HG02840 (cell line): ENCODE measurements at regions not wholly inside any gene's neighbourhood (a gene's known extent, or its start where the extent isn't known, plus 50 kb on each side); places are given as distances from the start of the nearest gene placed in this dataset.
"Not testable (repeated sequence)": the region's sequence is repeated elsewhere in the genome, so short reads cannot be mapped to it uniquely, and the experiment has no call there.

Source experiments
- ATAC-seq: cut with Tn5 transposase; IDR thresholded peaks from one replicate; pipeline ENCODE4 v1.9.1; 2021; ENCODE audit warnings: mild to moderate bottlenecking, moderate library complexity, moderate number of reproducible peaks; ENCODE audit not compliant: unreplicated experiment, low FRiP score

DNA sequence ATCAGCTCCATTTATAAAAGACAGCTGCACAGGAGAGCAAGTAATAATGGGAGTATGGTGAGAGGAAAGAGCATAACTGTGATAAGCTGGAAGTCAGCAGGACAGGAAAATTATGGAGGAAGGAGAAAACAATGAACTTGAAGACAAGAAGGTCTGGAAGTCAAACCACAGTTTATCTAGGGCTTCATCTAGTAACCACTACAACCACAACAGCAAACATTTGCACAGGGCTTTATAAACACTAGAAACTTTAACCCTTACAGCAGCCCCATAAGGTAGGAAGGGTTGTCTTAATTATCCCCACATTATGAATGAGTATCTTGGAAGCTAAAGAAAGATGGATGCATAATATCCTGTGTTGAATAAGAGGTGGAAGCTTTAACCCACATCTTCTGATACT is 820.8 kb downstream of the IGSF11 start:
- ATAC-seq: no peak

DNA sequence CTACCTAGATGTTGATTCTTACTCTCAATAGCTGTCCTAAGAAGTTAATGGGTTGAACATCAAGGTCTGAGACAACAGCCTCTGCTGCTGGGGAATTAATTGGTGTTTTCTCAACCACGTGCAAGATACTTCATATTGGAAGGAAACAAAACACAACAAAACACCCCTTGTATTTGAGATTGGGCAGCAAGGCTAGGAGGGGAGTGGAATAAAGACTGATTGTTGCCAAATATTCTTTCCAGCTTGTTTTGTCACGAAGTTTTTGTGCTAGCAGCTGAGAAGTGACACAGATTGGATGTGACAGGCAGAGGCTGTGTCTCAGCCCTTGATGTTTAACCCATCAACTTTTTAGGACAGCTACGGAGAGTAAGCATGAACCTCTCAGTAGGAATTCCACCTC is 808.4 kb downstream of the IGSF11 start:
- no peak for ATAC-seq

DNA sequence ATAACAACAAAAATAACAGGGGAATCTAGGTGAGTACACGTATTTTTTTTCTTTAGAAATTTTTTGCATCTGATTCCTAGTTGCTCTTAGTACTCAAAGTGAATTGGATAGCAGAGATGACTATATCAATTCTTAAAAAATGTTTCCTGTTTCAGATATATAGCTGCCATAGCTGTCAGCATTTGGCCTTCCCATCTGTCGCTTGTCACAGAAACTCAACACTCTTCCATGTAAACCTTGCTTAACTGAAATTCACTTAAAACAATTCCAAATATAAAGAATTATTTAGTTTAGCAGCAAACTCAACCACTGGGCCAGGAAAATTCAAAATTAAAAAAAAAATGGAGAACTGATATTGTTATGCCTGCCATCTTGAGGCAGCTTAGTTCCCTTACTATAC is 807.5 kb downstream of the IGSF11 start:
- ATAC-seq: no peak

DNA sequence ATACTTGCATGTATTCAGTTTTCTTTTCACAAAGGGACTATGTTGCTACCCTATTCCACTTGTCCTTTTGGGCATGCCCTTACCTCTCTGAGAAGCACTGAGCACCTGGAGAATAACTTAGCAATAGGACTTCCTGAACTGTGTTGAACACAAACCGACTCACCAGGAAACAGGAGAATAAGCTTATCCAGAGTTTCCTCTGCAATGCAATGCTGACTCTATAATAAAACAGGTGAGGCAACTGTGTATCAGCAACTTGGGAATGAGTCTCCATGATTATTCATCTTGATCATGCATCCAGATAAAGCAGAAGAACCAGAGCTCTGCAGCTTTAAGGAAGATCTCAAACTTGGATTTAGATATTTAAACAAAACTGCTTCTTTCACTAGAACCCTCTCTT is 806.5 kb downstream of the IGSF11 start:
- no peak for ATAC-seq

DNA sequence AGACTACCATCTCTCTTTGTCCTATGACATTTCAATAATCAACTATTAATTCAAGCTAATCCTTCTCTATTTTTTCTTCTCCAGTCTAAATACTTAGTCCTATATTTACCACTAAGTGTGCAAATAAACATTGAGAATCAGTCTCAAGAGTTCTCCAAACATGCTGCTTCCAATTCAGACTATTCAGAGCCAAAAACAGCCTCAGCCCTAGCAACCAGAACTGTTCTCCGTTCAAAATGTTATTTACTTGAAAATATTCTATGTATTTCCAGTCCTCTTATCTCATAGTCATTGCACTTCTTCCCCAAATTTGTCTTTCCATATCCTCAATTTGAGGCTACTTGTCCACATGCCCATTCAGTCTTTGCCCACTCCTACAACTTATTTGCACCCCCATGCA is 805.5 kb downstream of the IGSF11 start:
- no peak for ATAC-seq

DNA sequence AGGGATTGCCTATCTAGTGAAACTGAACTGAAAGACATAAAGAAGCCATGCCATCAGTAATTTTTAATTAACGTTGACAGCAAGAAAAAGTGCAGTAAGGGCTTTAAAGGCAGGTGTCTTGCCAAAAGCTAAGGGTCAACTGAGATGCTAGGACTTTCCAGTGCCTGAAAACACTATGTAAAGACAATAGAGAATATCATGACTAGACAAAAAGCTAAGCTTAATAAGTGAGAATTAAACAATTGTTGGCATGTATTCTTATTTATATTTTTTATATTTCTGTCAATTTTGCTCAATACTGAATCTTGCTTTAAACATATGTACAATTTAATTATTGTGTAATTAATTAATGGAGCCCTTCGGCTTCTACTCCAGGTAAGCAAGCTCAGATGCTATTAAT is 803.1 kb downstream of the IGSF11 start:
- ATAC-seq: no peak

DNA sequence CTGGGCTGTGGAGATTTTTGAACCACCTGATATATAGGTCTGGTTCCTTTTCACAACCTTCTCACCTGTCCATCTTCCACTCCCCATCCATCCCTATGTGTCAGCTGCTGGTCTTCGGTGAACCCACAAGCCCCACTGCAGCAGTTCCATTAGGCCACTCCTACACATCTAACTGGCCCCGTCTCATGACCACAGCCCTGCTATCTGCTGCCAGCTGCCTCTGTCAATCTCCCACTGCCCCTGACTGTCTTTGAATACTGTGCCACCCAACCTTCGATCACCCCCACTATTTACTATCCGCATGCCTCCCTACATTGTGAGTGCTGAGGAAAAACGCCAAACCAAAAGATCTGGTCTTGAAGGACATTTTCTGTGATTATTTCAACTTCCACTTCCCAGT is 795.4 kb downstream of the IGSF11 start:
- no peak for ATAC-seq

DNA sequence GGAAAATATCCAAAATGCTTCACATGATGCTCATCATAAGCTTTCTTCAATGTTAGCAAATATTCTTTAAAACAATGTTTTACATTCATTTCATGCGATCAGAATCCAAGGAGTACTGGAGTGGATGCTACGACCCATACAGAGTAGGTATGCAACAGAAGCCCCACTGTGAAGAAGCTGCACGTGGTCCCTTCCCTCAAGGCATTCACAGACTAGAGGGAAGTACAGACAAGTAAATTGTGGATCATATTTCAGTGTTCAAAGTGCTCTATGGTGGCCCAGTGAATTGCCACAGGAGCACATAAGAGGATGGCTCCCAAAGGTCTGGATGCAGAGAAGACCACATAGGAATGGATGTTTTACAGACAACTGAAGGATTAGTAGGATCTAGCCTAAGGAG is 789.9 kb downstream of the IGSF11 start:
- ATAC-seq: no peak

DNA sequence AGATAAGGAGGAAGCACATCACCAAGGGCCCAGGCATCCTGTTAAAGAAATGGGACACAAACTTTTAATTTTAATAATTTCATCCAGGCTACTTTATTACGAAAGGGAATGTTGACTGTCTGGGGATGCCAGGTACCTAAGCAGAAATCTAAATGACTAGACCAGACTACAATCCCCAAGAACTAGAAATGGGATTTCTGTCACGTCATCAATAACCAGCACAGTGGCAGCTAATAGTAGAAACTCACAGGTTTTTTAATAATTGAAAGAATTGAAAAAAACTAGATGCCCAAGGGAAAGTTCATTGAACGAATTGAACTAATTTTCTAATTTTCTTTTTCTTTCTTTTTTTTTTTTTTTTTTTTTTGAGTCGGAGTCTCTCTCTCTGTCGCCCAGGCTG is 789.3 kb downstream of the IGSF11 start:
- no peak for ATAC-seq

DNA sequence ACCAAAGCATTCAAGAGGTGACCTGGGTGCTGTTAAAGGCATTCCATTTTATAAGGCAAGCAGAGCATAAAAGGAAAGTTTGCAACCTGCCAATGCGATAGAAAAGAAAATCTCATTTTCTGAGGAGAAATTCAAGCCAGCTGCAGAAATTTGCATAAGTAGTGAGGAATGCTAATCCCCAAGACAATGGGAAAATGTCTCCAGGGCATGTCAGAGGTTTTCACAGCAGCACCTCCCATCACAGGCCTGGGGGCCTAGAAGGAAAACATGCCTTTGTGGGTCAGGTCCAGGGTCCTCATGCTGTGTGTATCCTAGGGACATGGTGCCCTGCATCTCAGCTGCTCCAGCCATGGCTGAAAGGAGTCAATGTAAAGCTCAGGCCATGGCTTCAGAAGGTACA is 775.8 kb downstream of the IGSF11 start:
- ATAC-seq: not testable (repeated sequence)

DNA sequence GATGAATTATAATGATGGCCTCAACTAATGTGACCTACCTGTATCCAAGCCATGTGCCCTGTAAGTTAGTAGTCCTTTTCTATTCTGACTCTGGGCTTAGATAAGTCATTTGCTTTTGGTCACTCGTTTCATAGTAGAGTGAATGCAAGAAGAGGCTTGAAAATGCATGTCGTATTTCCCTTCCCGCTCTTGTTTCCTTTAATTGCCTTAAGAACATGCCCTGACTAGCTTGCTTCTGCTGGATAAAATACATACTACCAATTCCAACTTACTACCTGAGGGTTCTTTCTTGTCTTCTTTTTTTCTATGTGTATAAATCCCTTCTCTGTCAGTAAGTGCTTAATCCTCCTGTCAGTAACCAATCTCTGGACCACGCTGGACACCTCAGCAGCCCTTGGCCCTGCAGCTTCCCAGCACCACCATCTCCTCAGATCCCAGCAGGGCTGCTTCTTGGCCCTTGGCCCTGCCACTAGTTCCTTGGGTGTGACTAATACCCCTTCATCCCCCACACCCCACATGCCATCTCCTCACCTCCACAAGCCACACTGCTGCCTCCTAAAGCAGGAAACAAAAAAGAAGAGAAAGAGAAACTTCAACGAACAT is 771.7 kb downstream of the IGSF11 start:
- ATAC-seq: no peak

DNA sequence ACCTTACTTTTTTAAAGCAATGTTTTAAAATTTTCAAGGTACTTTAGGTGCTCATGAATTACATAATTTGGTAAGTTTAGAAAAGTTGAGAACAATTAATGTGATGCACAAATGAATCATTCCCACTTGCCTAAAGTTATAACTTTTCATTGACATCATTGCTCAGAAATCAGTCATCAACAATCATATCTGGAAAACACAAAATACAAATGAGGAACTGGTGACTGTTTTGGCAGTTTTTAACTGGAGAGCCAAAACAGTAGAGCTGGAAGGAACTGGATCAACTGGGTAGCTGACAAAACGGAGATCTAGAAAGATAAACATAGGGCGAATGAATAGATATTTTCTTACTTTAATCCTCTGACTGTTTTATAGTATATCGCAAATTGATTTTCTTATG is 767.1 kb downstream of the IGSF11 start:
- ATAC-seq: no peak

DNA sequence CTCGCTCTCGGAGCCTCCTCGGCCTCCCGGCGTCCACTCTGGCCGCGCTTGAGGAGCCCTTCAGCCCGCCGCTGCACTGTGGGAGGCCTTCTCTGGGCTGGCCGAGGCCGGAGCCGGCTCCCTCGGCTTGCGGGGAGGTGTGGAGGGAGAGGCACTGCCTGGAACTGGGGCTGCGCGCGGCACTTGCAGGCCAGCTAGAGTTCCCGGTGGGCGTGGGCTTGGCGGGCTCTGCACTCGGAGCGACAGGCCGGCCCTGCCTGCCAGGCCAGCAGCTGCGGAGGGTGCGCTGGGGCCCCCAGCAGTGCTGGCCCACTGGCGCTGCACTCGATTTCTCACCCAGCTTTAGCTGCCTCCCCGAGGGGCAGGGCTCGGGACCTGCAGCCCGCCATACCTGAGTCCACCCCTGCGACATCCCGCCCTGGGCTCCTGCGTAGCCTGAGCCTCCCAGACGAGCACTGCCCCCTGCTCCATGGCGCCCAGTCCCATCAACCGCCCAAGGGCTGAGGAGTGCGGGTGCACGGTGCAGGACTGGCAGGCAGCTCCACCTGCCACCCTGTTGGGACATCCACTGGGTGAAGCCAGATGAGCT is 765.0 kb downstream of the IGSF11 start:
- no peak for ATAC-seq

DNA sequence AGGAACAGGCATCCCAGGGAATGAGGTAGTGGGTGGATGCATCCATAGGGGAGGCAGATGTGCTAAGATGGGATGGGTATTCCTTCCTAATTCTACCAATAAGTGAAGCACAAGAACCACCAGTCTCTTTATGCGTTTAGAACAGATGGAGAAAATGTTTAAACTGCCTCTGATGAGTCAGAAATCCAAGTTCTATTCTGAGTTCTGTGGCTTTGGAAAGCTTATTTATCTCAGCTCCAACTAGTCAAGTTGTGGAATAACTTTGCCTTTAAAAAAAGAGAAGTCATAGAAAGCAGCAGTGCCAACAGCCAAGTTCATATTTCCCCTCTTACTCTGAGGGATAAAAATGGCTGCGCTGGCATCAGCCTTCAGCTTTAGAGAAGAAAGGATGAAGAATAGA is 761.7 kb downstream of the IGSF11 start:
- no peak for ATAC-seq

DNA sequence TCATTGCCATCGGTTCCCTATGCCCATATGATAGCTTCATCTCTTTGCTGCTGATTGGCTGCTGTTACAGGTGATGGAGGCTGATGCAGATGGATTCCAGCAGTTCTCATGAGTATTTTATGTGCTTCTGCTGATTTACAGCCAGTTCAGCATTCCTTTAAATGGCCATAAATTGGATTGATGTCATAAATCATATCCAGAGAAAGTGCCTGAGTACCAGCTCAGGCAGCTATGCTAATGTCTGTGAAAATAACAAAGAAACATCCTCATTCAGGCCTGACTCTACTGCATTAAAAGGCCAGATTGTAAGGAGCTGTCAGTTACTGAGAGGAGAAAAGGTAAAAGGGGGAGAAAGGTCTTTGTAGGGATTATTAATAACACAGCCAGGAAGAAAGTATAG is 756.8 kb downstream of the IGSF11 start:
- no peak for ATAC-seq

DNA sequence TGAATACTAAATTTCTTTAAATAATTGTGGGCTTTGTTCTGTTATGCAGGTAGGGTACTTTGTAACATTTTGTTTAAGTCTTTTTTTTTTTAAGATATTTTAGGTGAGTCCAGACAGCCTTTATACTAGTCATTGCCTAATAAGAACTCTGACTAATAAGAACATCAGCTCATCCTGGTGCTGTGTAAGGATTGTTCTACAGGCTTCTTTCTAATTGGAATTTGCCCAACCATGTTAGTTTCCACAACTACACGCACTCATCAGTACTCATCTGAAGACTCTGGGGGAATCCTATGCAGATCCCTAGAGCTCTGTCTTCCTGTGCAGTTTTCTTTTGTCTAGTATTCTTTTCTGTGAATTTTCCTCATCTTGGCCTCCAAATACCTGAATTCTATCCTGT is 741.8 kb downstream of the IGSF11 start:
- no peak for ATAC-seq

DNA sequence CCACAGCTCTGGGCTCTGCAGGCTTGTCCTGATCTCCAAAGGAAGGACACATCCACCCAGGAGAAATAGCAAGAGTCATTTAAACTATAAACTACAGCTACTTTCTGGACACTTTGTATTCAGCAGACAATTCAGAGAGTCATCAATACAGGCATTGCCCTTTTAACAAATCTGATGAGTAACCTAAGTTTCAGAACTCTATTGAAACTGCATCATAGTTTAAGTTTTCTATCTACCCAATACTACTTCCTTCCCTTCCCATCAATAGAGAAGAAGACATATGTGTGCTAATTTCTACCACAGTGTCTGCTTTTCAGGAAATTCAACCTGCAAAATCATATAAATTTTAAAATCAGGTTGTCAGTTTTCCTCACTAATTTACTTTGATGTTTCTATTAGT is 736.5 kb downstream of the IGSF11 start:
- no peak for ATAC-seq

DNA sequence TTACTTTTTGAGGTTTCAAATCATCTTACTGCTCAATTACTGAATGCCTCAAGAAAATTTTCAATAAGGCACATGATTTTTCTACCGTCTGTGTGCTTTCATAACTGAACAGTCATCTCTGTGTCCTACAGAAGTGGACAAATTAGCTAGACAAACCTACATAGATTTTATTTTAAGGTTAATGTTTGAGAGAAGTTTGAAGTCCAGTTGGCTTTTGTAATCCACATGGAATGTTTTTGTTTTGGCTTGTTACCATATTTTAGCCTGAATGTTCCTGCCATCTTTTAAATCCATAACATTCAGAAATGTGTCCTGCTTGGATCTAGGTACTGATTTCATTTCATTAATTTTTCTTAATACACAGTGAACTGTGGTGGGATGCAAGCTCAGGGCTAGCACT is 730.1 kb downstream of the IGSF11 start:
- no peak for ATAC-seq

DNA sequence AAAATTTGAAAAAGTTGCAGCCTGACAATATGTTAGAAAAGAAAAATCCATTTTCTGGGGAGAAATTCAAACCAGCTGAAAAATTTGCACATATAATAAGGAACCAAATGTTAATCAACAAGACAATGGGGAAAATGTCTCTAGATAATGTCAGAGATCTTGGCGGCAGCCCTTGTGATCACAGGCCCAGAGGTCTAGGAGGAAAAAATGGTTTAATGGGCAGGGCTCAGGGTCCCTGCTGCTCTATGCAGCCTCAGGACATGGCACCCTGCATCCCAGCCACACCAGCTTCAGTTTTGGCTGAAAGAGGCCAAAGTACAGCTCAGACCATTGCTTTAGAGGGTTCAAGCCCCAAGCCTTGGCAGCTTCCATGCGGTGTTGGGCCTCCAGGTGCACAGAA is 701.9 kb downstream of the IGSF11 start:
- ATAC-seq: no peak

DNA sequence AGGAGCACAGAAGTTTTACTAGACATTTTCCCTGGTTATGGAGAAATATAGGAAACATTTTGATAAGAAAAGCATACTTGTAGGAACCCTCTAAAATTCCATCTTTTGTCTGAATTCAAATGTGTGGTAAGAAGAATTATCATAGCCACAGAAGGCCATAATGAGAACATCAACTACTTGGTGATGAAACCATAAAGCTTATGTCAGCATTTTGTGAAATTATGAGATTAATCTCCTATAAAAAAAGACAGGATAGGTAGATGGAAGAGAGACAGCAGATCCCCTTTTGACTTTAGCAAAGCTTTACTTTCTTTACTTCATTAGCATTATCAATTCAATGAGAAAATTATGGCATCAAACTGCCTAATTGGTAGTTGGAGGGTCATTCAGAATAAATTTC is 697.0 kb downstream of the IGSF11 start:
- ATAC-seq: no peak

DNA sequence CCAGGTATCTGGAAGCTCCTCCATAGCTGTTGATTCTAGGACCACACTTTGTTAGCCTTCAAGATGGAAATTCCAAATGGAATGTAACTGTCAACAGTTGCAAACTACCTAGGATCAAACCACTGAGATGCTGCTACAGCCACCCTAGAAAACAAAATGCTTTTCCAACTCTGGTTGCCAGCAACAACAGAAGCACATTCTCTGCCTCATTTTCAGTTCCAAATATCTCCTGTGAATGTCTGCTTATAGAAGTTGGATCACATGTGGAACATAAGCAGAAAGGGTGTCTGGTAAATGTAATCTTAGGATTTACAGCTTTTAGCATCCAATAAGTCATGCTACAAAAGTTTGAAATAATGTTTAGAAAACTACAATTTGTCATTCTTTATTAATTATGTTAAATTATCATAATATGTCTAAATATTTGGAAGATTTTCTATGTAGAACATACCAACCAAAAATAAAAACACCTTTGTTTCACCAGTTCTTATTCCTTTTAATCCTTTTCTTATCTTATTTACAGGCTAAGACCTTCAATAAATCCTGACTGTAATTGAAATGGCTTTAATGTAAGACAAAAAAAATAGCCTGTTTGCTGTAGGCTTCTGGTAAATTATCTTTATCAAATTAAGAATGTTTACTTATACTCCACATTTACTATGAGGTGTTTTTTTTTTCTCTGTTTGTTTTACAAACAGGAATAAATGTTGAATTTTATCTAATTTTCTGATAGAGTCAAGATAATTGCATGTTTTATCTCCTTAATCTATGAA is 687.1 kb downstream of the IGSF11 start:
- no peak for ATAC-seq

DNA sequence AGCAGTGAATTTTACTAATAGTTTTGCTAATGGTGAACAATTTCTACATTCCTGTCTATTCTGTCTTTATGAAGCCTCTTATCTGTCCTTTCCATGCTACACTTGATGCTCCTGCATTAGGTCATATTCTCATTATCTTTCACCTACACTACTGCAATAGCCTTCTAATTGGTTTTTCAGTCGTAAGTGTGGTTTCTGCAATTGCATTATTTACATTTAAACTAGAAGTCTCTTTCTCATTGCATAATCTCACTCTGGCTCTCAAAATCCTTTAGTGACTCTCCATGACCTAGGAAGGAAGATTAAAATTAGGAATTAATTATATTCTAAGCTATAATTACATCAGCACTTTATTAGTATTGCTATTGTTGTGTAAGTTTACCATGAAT is 686.5 kb downstream of the IGSF11 start:
- ATAC-seq: no peak
